OCI-LY7 (cell line): ENCODE measurements at regions not wholly inside any gene's neighbourhood (a gene's known extent, or its start where the extent isn't known, plus 50 kb on each side); places are given as distances from the start of the nearest gene placed in this dataset.

ENCODE experiments used
- BruUV-seq: library from RNA; stranded (reverse); fragments of 400-500 nt; replicated peaks from 2 replicates; lab custom pipeline; 2021; lab: Mats Ljungman, UMichigan
- CTCF ChIA-PET: fragments of 300-600 bp; sonication (Branson Sonifier 250); formaldehyde crosslinking; loops from one replicate; lab custom pipeline; 2022; ENCODE audit warnings: antibody characterized with exemption; ENCODE audit not compliant: unreplicated experiment; lab: Charles Lee
- POLR2A ChIA-PET: fragments of 300-600 bp; sonication (Branson Sonifier 250); formaldehyde crosslinking; loops from one replicate; lab custom pipeline; 2022; ENCODE audit warnings: antibody characterized with exemption; lab: Charles Lee
- DNase-seq: peaks from one replicate; pipeline ENCODE4 v3.0.0-alpha.2; 2015; ENCODE audit warnings: low spot score
- H2AFZ ChIP-seq: fragments of 200-600 bp; sonication (generic), shearing (Covaris generic); 2 replicates; pipeline ENCODE4 v1.6.1; 2014; ENCODE audit warnings: mild to moderate bottlenecking, antibody characterized with exemption, low read length, moderate library complexity
- H3K27ac ChIP-seq: fragments of 200-600 bp; sonication (generic); 2 replicates; pipeline ENCODE4 v1.5.1; 2014; ENCODE audit warnings: mixed run types, low read depth, mild to moderate bottlenecking, moderate library complexity, low read length, inconsistent platforms; ENCODE audit not compliant: poor library complexity, severe bottlenecking
- H3K36me3 ChIP-seq: fragments of 200-600 bp; sonication (generic); 2 replicates; pipeline ENCODE4 v1.6.1; 2014; ENCODE audit warnings: mild to moderate bottlenecking, antibody characterized with exemption, low read length, moderate library complexity, mixed read lengths; ENCODE audit not compliant: insufficient read depth
- H3K4me1 ChIP-seq: fragments of 200-600 bp; sonication (generic); 2 replicates; pipeline ENCODE4 v1.5.1; 2014; ENCODE audit warnings: mild to moderate bottlenecking, low read length; ENCODE audit not compliant: insufficient read depth, poor library complexity, severe bottlenecking
- H3K4me2 ChIP-seq: fragments of 200-600 bp; sonication (generic); 2 replicates; pipeline ENCODE4 v1.6.1; 2014; ENCODE audit warnings: mild to moderate bottlenecking, low read length
- H3K4me3 ChIP-seq: fragments of 200-600 bp; sonication (generic); 2 replicates; pipeline ENCODE4 v1.5.1; 2014; ENCODE audit warnings: mild to moderate bottlenecking, low read depth, low read length; ENCODE audit not compliant: poor library complexity, severe bottlenecking
- H3K79me2 ChIP-seq: fragments of 200-600 bp; sonication (generic); 2 replicates; pipeline ENCODE4 v1.6.1; 2016; ENCODE audit warnings: low read depth, mild to moderate bottlenecking, low read length, moderate library complexity, mixed read lengths; ENCODE audit not compliant: insufficient read depth
- H3K9me2 ChIP-seq: fragments of 200-600 bp; sonication (generic); 2 replicates; pipeline ENCODE4 v1.6.1; 2016; ENCODE audit warnings: mild to moderate bottlenecking, low read length, mixed read lengths; ENCODE audit not compliant: insufficient read depth
- H3K9me3 ChIP-seq: fragments of 200-600 bp; sonication (generic); 2 replicates; pipeline ENCODE4 v1.6.1; 2014; ENCODE audit warnings: mild to moderate bottlenecking, mixed run types, low read length, mixed read lengths
- H4K20me1 ChIP-seq: fragments of 200-600 bp; sonication (generic); 2 replicates; pipeline ENCODE4 v1.6.1; 2014; ENCODE audit warnings: mild to moderate bottlenecking, antibody characterized with exemption, low read length, moderate library complexity, mixed read lengths; ENCODE audit not compliant: insufficient read depth
- EZH2phosphoT487 ChIP-seq: fragments of 200-600 bp; sonication (generic); IDR thresholded peaks from 2 replicates; pipeline ENCODE4 v1.6.1; 2018; ENCODE audit warnings: low read depth, borderline replicate concordance, mild to moderate bottlenecking, mixed run types, antibody characterized with exemption, low read length, moderate library complexity, mixed read lengths
- intact Hi-C: fragments of 100-400 bp; cut with micrococcal nuclease; formaldehyde crosslinking; loops from one replicate; pipeline ENCODE4 v1.10.0; 2022; ENCODE audit not compliant: unreplicated experiment
- TF ChIP-seq, protein P1 (sequence below): fragments of 200-600 bp; sonication (generic); conservative IDR thresholded peaks from 2 replicates; pipeline ENCODE4 v1.5.1; 2014; ENCODE audit warnings: mild to moderate bottlenecking, antibody characterized with exemption, low read length, moderate library complexity, mixed read lengths

DNA sequence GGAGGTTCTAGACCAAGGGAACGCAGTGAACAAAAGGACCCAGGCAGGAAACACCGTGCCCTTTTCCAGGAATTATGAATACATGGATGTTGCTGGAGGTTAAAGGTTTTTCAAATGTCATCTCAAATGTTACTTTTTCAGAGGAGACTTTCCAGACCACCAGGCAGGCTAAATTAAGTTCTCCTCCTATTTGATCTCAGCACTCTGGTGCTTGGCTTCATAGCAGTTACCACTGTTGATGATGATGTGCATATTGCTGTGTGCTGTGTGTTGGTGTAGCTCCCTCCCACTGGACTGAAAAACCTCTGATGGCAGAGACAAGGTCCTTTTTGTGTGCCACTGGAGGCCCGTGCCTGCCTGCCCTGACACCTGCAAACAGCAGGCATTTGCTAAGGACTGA, 137.3 kb upstream of the PTPRM start:
- no peak overlapping the region for H3K4me2 ChIP-seq
- ChIA-PET POLR2A (no interaction called here), CTCF (no interaction called here)
- intact Hi-C loops = no loop called here
- no peak overlapping the region for H3K4me3 ChIP-seq
- TF ChIP-seq, protein P1, sequence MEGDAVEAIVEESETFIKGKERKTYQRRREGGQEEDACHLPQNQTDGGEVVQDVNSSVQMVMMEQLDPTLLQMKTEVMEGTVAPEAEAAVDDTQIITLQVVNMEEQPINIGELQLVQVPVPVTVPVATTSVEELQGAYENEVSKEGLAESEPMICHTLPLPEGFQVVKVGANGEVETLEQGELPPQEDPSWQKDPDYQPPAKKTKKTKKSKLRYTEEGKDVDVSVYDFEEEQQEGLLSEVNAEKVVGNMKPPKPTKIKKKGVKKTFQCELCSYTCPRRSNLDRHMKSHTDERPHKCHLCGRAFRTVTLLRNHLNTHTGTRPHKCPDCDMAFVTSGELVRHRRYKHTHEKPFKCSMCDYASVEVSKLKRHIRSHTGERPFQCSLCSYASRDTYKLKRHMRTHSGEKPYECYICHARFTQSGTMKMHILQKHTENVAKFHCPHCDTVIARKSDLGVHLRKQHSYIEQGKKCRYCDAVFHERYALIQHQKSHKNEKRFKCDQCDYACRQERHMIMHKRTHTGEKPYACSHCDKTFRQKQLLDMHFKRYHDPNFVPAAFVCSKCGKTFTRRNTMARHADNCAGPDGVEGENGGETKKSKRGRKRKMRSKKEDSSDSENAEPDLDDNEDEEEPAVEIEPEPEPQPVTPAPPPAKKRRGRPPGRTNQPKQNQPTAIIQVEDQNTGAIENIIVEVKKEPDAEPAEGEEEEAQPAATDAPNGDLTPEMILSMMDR = no peak
- TF ChIP-seq EZH2phosphoT487 = no peak
- no peaks in the 10 kb centered on the region for H3K79me2 ChIP-seq
- no peaks in the 10 kb centered on the region for H3K9me2 ChIP-seq
- no TSS peak for BruUV-seq
- no peak overlapping the region for H3K27ac ChIP-seq
- no peaks in the 10 kb centered on the region for H4K20me1 ChIP-seq
- no peaks in the 10 kb centered on the region for H3K36me3 ChIP-seq
- H2AFZ ChIP-seq = no peak overlapping the region
- no peak for DNase-seq
- H3K9me3 ChIP-seq = no peaks in the 10 kb centered on the region
- no peaks in the 10 kb centered on the region for H3K4me1 ChIP-seq

DNA sequence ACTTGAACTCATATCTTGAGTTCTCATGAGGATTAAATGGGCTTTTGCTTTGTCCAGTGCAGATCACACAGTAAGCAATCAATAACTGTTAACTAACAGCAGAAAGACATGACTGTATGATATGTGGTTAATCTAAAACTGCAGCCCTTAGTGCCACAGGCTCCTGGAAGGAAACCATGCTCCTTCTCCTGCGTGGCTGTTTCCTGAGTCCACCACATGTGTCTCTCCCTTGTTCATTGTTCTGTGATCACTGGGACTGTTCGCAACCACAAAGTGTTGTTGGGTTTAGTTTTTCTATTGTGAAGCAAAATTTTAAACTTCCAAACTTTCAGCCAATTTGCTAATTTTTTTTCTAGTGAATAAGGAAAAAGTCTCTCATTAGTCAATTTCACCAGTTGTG, 130.9 kb upstream of the PTPRM start:
- ChIA-PET CTCF (no interaction called here), POLR2A (no interaction called here)
- Histone ChIP-seq H3K4me3 (no peak overlapping the region), H3K4me1 (no peaks in the 10 kb centered on the region), H4K20me1 (no peaks in the 10 kb centered on the region), H3K9me2 (no peaks in the 10 kb centered on the region), H3K27ac (no peak overlapping the region), H3K36me3 (no peaks in the 10 kb centered on the region), H2AFZ (no peak overlapping the region), H3K4me2 (no peak overlapping the region), H3K9me3 (no peaks in the 10 kb centered on the region), H3K79me2 (no peaks in the 10 kb centered on the region)
- DNase-seq = no peak
- BruUV-seq = no TSS peak
- TF ChIP-seq EZH2phosphoT487 = no peak
- TF ChIP-seq, protein P1 = no peak
- intact Hi-C loops = no loop called here

GRCh38 chr18:7437870-7438269, 129.2 kb upstream of the PTPRM start:
- ChIA-PET POLR2A (no interaction called here), CTCF (no interaction called here)
- H3K27ac ChIP-seq = no peak overlapping the region
- no peak overlapping the region for H3K4me3 ChIP-seq
- no peak for TF ChIP-seq EZH2phosphoT487
- TF ChIP-seq, protein P1 = no peak
- BruUV-seq = no TSS peak
- H4K20me1 ChIP-seq = no peaks in the 10 kb centered on the region
- no peak overlapping the region for H3K4me2 ChIP-seq
- H3K4me1 ChIP-seq = no peaks in the 10 kb centered on the region
- H3K36me3 ChIP-seq = no peaks in the 10 kb centered on the region
- H3K9me2 ChIP-seq = no peaks in the 10 kb centered on the region
- intact Hi-C loops = no loop called here
- H3K79me2 ChIP-seq = no peaks in the 10 kb centered on the region
- no peak for DNase-seq
- no peaks in the 10 kb centered on the region for H3K9me3 ChIP-seq
- H2AFZ ChIP-seq = no peak overlapping the region
